CD14-positive monocyte (primary cell): ENCODE measurements at regions not wholly inside any gene's neighbourhood (a gene's known extent, or its start where the extent isn't known, plus 50 kb on each side); places are given as distances from the start of the nearest gene placed in this dataset.

Experiments used
- DNase-seq, 3 donors: peaks; one replicate each; pipeline ENCODE4 v3.0.0-alpha.2; 2011 to 2022
- H2AFZ ChIP-seq: 2 replicates; pipeline ENCODE4 v1.6.0; 2012; ENCODE audit warnings: mild to moderate bottlenecking, low read depth, low read length, inconsistent platforms; ENCODE audit not compliant: insufficient read depth, poor library complexity, severe bottlenecking
- H3K27ac ChIP-seq, 2 donors: 1 replicate in 1 of 2; 2 replicates in 1 of 2; pipeline ENCODE4 v1.5.1; 2012 to 2013; ENCODE audit warnings: low read length in 2 of 2, control low read depth in 1 of 2, inconsistent platforms in 1 of 2, low read depth in 1 of 2, mild to moderate bottlenecking in 1 of 2
- H3K27me3 ChIP-seq, 2 donors: one replicate each; pipeline versions ENCODE4 v1.6.0 to v1.6.1; 2011 to 2013; ENCODE audit warnings: low read length in 2 of 2; ENCODE audit not compliant: control insufficient read depth in 2 of 2, insufficient read depth in 2 of 2
- H3K36me3 ChIP-seq, 2 donors: replicated peaks in 1 of 2; 1 replicate in 1 of 2; 2 replicates in 1 of 2; pipeline versions ENCODE4 v1.5.1 to v1.6.1; 2012 to 2013; ENCODE audit warnings: low read length in 2 of 2, control low read depth in 1 of 2, inconsistent platforms in 1 of 2, mild to moderate bottlenecking in 1 of 2; ENCODE audit not compliant: insufficient read depth in 2 of 2, control insufficient read depth in 1 of 2
- H3K4me1 ChIP-seq, 2 donors: 1 replicate in 1 of 2; 2 replicates in 1 of 2; pipeline versions ENCODE4 v1.5.1 to v1.6.1; 2012 to 2013; ENCODE audit warnings: low read length in 2 of 2, control low read depth in 1 of 2, inconsistent platforms in 1 of 2, mild to moderate bottlenecking in 1 of 2, moderate library complexity in 1 of 2; ENCODE audit not compliant: insufficient read depth in 2 of 2, control insufficient read depth in 1 of 2
- H3K4me2 ChIP-seq: replicated peaks from 2 replicates; pipeline ENCODE3; 2012; ENCODE audit warnings: low read length, moderate library complexity, mild to moderate bottlenecking; ENCODE audit not compliant: poor library complexity, severe bottlenecking; ENCODE audit errors: extremely low read depth
- H3K4me3 ChIP-seq, 3 experiments: fragments of 200-600 bp in 1 of 3; sonication (generic) in 1 of 3; replicated peaks in 1 of 3; 1 replicate in 2 of 3; 2 replicates in 1 of 3; pipeline ENCODE4 v1.5.1; 2011 to 2013; ENCODE audit warnings: low read length in 3 of 3, mild to moderate bottlenecking in 3 of 3, control low read depth in 2 of 3, low read depth in 2 of 3, inconsistent platforms in 1 of 3, moderate library complexity in 1 of 3
- H3K79me2 ChIP-seq: 2 replicates; pipeline ENCODE4 v1.6.0; 2012; ENCODE audit warnings: mild to moderate bottlenecking, control low read depth, inconsistent platforms, low read length, moderate library complexity; ENCODE audit not compliant: insufficient read depth
- H3K9ac ChIP-seq: 2 replicates; pipeline ENCODE4 v1.6.0; 2017; ENCODE audit warnings: low read length, mild to moderate bottlenecking; ENCODE audit not compliant: insufficient read depth, poor library complexity, severe bottlenecking
- H3K9me3 ChIP-seq, 2 donors: replicated peaks in 1 of 2; 1 replicate in 1 of 2; 2 replicates in 1 of 2; pipeline versions ENCODE4 v1.5.1 to v1.6.1; 2012 to 2013; ENCODE audit warnings: low read length in 2 of 2, control low read depth in 1 of 2; ENCODE audit not compliant: control insufficient read depth in 1 of 2, insufficient read depth in 1 of 2
- H4K20me1 ChIP-seq: 2 replicates; pipeline ENCODE4 v1.6.0; 2012; ENCODE audit warnings: mild to moderate bottlenecking, low read length, control low read depth, moderate library complexity; ENCODE audit not compliant: insufficient read depth
- H3K27ac Mint-ChIP-seq, 7 donors: one replicate each; pipeline ENCODE4 v1.8.0; 2020; ENCODE audit warnings: mild to moderate bottlenecking in 7 of 7, mixed read lengths in 7 of 7, moderate library complexity in 6 of 7, inconsistent platforms in 2 of 7
- H3K27me3 Mint-ChIP-seq, 3 donors: one replicate each; pipeline ENCODE4 v1.8.0; 2021 to 2022; ENCODE audit warnings: low read depth in 3 of 3, mild to moderate bottlenecking in 3 of 3, mixed read lengths in 3 of 3, moderate library complexity in 3 of 3, inconsistent platforms in 1 of 3
- H3K36me3 Mint-ChIP-seq, 2 donors: one replicate each; pipeline ENCODE4 v1.8.0; 2020; ENCODE audit warnings: mixed read lengths in 2 of 2, inconsistent platforms in 1 of 2, mild to moderate bottlenecking in 1 of 2
- H3K4me1 Mint-ChIP-seq: one replicate; pipeline ENCODE4 v1.8.0; 2020; ENCODE audit warnings: mild to moderate bottlenecking, mixed read lengths
- H3K4me3 Mint-ChIP-seq, 2 donors: one replicate each; pipeline ENCODE4 v1.8.0; 2020; ENCODE audit warnings: mild to moderate bottlenecking in 2 of 2, mixed read lengths in 2 of 2, moderate library complexity in 1 of 2
- H3K9me3 Mint-ChIP-seq, 7 donors: one replicate each; pipeline ENCODE4 v1.8.0; 2020 to 2022; ENCODE audit warnings: mixed read lengths in 7 of 7, mild to moderate bottlenecking in 6 of 7, moderate library complexity in 6 of 7, inconsistent platforms in 2 of 7
- CTCF ChIP-seq: fragments of 200-600 bp; IDR thresholded peaks from one replicate; pipeline ENCODE4 v1.8.0; 2022; ENCODE audit warnings: antibody characterized with exemption, mild to moderate bottlenecking
- WGBS: methylation state at CpG from one replicate; pipeline ENCODE4 v1.1.5; 2013; ENCODE audit warnings: missing lambda C conversion rate; ENCODE audit not compliant: insufficient coverage; 5-methylcytosine and 5-hydroxymethylcytosine counted together
- intact Hi-C, 2 donors: fragments of 100-400 bp; cut with micrococcal nuclease; formaldehyde crosslinking; loops; one replicate each; pipeline versions ENCODE4 v1.15.0 to v1.15.1; 2023

- peaks cover 0 to 1% (median 0%) of the 10 kb centered on the region in 3 donors for H3K27me3 Mint-ChIP-seq
- Histone ChIP-seq H3K27me3 (no peaks in the 10 kb centered on the region), H3K79me2 (no peaks in the 10 kb centered on the region), H2AFZ (no peak overlapping the region), H3K4me2 (no peak overlapping the region), H3K36me3 (no peaks in the 10 kb centered on the region), H3K27ac (no peak overlapping the region), H3K9ac (no peak overlapping the region), H3K4me3 (no peak overlapping the region), H3K4me1 (no peaks in the 10 kb centered on the region), H4K20me1 (no peaks in the 10 kb centered on the region), H3K9me3 (peaks cover 10% of the 10 kb centered on the region in 2 donors)
- no peaks in the 10 kb centered on the region for H3K36me3 Mint-ChIP-seq
- DNase-seq: no peak
- no peak overlapping the region for H3K4me3 Mint-ChIP-seq
- TF ChIP-seq CTCF: no peak
- WGBS: 91% methylated on average over 1 of the region's 3 CpGs
- intact Hi-C loops: no loop called here
- H3K27ac Mint-ChIP-seq: no peak overlapping the region
- peaks cover 0 to 17% (median 6%) of the 10 kb centered on the region in 7 donors for H3K9me3 Mint-ChIP-seq
- H3K4me1 Mint-ChIP-seq: no peaks in the 10 kb centered on the region
Observed at GRCh38 chr13:100917011-100917410, 242.4 kb upstream of the TMTC4 start.

- Histone ChIP-seq H4K20me1 (no peaks in the 10 kb centered on the region), H3K36me3 (no peaks in the 10 kb centered on the region), H3K27me3 (no peaks in the 10 kb centered on the region), H3K4me2 (no peak overlapping the region), H3K9me3 (peaks cover 15 to 16% of the 10 kb centered on the region in 2 donors), H3K4me1 (no peaks in the 10 kb centered on the region), H3K9ac (no peak overlapping the region), H3K27ac (no peak overlapping the region), H2AFZ (no peak overlapping the region), H3K79me2 (no peaks in the 10 kb centered on the region), H3K4me3 (no peak overlapping the region)
- no peak for TF ChIP-seq CTCF
- Mint-ChIP-seq H3K27me3 (peaks cover 0 to 1% (median 0%) of the 10 kb centered on the region in 3 donors), H3K4me3 (no peak overlapping the region), H3K4me1 (no peaks in the 10 kb centered on the region), H3K27ac (no peak overlapping the region), H3K36me3 (no peaks in the 10 kb centered on the region), H3K9me3 (peaks cover 0 to 19% (median 8%) of the 10 kb centered on the region in 7 donors)
- no CpG with 5 or more reads among the region's 6 CpGs for WGBS
- no peak for DNase-seq
- intact Hi-C loops: no loop called here
Observed at GRCh38 chr13:100913143-100913542, 238.5 kb upstream of the TMTC4 start.
